Omental fat pad (tissue), 3 donors: ENCODE measurements at regions not wholly inside any gene's neighbourhood (a gene's known extent, or its start where the extent isn't known, plus 50 kb on each side); places are given as distances from the start of the nearest gene placed in this dataset. TPM values are rescaled to one million over a fixed set of nuclear protein-coding genes. Genes with fewer than 3 reads are reported as not detected.

Source experiments
- ATAC-seq: fragments of 150-250 bp; one replicate; pipeline ENCODE4 v1.9.1; 2016; ENCODE audit warnings: mild to moderate bottlenecking, moderate library complexity; ENCODE audit not compliant: low FRiP score
- DNase-seq: peaks from one replicate; pipeline ENCODE4 v3.0.0-alpha.2; 2019; ENCODE audit warnings: low spot score
- small RNA-seq: library from RNA; depleted of rRNA; stranded (forward); fragments of <200 nt; gene quantifications from one replicate; pipeline ENCODE3, GENCODE V24; 2016
- TF ChIP-seq, protein P1 (sequence below), 3 donors: fragments of 450-650 bp; IDR thresholded peaks; one replicate each; pipeline ENCODE4 v1.5.1; 2016 to 2017; ENCODE audit warnings: antibody characterized with exemption in 3 of 3, mild to moderate bottlenecking in 3 of 3, moderate library complexity in 2 of 3

GRCh38 chr5:37899037-37899436 lies 59.2 kb upstream of the GDNF start:
- ATAC-seq (no peak), DNase-seq (no peak)
- TF ChIP-seq, protein P1, sequence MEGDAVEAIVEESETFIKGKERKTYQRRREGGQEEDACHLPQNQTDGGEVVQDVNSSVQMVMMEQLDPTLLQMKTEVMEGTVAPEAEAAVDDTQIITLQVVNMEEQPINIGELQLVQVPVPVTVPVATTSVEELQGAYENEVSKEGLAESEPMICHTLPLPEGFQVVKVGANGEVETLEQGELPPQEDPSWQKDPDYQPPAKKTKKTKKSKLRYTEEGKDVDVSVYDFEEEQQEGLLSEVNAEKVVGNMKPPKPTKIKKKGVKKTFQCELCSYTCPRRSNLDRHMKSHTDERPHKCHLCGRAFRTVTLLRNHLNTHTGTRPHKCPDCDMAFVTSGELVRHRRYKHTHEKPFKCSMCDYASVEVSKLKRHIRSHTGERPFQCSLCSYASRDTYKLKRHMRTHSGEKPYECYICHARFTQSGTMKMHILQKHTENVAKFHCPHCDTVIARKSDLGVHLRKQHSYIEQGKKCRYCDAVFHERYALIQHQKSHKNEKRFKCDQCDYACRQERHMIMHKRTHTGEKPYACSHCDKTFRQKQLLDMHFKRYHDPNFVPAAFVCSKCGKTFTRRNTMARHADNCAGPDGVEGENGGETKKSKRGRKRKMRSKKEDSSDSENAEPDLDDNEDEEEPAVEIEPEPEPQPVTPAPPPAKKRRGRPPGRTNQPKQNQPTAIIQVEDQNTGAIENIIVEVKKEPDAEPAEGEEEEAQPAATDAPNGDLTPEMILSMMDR (IDR thresholded peaks at IDR 0.05), result no peak

GRCh38 chr5:37896159-37896558 lies 56.3 kb upstream of the GDNF start:
- TF ChIP-seq, protein P1 (IDR thresholded peaks at IDR 0.05), result no peak
- no peak for DNase-seq
- ATAC-seq, result no peak

GRCh38 chr5:37893434-37894134 lies 53.7 kb upstream of the GDNF start:
- no peak for ATAC-seq
- no peak for DNase-seq
- TF ChIP-seq, protein P1 (IDR thresholded peaks at IDR 0.05), result no peak

DNA sequence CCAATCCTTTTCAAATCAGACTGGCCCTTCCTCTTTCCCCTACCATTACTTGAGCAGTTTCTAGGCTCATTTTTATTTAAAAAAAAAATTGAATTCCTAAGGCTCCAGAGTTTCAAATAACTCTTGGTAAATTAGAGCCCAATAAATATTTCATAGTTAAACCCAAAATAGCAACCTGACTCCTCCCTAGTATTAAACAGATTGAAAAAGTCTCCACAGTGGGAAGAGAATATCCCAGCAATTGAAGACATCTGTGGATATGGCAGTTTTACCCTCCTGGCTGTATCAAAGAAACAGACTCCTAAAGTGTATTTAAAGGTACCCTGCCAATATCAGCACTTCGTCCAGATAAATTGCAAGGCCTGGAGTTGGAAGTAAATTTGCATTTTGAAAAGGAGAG lies 52.7 kb upstream of the GDNF start:
- DNase-seq (no peak), ATAC-seq (no peak)
- TF ChIP-seq, protein P1 (IDR thresholded peaks at IDR 0.05), result no peak

DNA sequence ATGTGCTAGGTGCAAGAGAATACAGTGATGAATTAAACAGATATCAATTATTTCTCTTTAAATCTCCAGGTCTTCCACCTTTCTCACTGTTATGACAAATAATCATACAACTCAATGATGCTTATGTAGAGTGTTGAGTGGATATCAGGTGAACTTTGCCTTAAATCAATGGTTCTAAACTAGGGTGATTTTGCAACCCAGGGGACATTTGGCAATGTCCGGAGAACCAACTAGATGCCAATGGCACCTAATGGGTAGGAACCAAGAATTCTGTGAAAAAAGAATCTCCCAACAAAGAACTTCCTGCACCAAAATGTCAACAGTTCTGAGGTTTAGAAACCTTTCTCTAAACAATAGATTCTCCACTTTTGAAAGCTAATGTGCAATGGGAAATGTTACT lies 52.0 kb upstream of the GDNF start:
- ATAC-seq (no peak), DNase-seq (no peak)
- TF ChIP-seq, protein P1 (IDR thresholded peaks at IDR 0.05), result no peak

GRCh38 chr5:37889612-37890317 lies 49.9 kb upstream of the GDNF start:
- TF ChIP-seq, protein P1 (IDR thresholded peaks at IDR 0.05), result no peak
- DNase-seq, result no peak
- ATAC-seq, result no peak

Small RNA genes in the stretch of these regions (small RNA-seq; reads per million reads assigned to genes)
- not detected for gene LINC02110
